KG1 (cell line): ENCODE measurements at regions not wholly inside any gene's neighbourhood (a gene's known extent, or its start where the extent isn't known, plus 50 kb on each side); places are given as distances from the start of the nearest gene placed in this dataset.
"Not testable (repeated sequence)": the region's sequence is repeated elsewhere in the genome, so short reads cannot be mapped to it uniquely, and the experiment has no call there.

Experiments used
- DNase-seq: peaks from one replicate; lab custom pipeline; 2025; lab: John Stamatoyannopoulos, UW

GRCh38 chr11:71721840-71722239, 111.2 kb upstream of the DEFB108B start:
- not testable (repeated sequence) for DNase-seq

- not testable (repeated sequence) for DNase-seq
These were observed 109.0 kb upstream of the DEFB108B start for GRCh38 chr11:71723991-71724390.

DNA sequence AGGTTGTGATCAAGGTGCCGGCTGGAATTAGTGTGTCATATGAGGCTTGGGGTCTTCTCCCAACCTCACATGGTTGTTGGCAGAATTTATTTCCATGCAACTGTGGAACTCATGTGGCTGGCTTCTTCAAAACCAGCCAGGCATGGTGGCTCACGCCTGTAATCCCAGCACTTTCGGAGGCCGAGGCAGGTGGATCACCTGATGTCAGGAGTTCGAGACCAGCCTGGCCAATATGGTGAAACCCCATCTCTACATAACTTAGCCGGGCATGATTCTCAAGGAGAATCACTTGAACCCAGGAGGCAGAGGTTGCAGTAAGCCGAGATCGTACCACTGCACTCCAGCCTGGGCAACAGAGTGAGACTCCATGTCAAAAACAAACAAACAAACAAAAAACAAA, 102.3 kb upstream of the DEFB108B start:
- not testable (repeated sequence) for DNase-seq

DNA sequence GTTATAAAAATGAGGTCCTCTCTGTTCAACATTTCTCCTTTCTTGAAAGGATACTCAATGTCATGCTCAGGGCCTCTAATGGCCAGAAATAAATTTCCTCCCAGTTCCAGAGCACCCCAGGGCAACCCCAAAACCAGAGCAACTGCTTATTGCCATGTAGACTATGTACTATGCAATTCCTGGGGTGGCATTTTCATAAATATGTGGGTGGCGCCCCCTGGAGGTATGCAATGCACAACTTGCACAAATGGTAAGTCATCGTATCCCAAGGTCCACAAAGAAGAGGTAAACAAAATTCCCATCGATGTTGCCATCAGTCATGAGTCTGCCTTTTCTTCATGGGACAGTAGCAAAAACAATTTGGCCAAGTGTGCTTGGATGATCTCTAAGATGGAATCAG, 98.6 kb upstream of the DEFB108B start:
- DNase-seq, result not testable (repeated sequence)

GRCh38 chr11:71738317-71738716, 94.7 kb upstream of the DEFB108B start:
- DNase-seq, result not testable (repeated sequence)

DNA sequence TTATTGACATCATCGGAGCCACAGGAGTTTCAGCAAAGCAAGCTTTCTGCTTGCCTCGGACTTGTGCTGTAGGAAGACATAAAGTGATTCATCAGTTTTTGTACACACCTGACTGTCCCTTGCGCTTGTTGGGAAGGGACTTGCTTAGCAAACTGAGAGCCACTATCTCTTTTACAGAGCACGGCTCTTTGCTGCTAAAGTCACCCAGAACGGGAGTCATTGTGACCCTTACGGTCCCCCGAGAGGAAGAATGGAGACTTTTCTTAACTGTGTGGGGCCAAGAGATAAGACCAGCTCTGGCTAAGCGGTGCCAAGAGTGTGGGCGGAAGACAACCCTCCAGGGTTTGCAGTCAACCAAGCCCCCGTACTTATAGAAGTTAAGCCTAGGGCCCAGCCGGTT, 89.6 kb upstream of the DEFB108B start:
- DNase-seq, result not testable (repeated sequence)

GRCh38 chr11:71745656-71746055, 87.3 kb upstream of the DEFB108B start:
- not testable (repeated sequence) for DNase-seq

DNA sequence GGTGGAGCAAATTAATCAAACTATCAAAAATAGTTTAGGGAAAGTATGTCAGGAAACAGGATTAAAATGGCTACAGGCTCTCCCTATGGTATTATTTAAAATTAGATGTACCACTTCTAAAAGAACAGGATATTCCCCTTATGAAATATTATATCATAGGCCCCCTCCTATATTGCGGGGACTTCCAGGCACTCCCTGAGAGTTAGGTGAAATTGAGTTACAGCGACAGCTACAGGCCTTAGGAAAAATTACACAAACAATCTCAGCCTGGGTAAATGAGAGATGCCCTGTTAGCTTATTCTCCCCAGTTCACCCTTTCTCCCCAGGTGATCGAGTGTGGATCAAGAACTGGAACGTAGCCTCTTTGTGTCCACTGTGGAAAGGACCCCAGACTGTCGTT, 86.7 kb upstream of the DEFB108B start:
- not testable (repeated sequence) for DNase-seq

DNA sequence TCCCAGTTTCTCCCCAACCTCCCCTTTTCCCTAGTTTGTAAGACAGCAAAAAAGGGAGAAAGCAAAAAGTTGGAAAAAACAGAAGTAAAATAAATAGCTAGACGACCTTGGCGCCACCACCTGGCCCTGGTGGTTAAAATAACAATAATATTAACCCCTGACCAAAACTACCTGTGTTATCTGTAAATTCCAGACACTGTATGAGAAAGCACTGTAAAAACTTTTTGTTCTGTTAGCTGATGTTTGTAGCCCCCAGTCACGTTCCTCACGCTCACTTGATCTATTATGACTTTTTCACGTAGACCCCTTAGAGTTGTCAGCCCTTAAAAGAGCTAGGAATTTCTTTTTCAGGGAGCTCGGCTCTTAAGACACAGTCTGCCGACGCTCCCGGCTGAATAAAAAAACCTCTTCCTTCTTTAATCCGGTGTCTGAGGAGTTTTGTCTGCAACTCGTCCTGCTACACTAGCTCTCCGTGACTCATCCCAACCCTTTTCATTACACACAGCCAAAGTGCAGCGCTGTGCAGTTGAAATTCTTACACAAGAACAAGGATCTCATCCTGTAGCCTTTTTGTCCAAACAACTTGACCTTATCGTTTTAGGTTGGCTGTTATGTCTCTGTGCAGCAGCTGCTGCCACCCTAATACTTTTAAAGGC, 83.9 kb upstream of the DEFB108B start:
- DNase-seq, result not testable (repeated sequence)

- DNase-seq, result not testable (repeated sequence)
These were observed 82.1 kb upstream of the DEFB108B start for GRCh38 chr11:71750908-71751307.

GRCh38 chr11:71764695-71765491, 68.1 kb upstream of the DEFB108B start:
- DNase-seq, result not testable (repeated sequence)

GRCh38 chr11:71767016-71767415, 66.0 kb upstream of the DEFB108B start:
- DNase-seq, result not testable (repeated sequence)

DNA sequence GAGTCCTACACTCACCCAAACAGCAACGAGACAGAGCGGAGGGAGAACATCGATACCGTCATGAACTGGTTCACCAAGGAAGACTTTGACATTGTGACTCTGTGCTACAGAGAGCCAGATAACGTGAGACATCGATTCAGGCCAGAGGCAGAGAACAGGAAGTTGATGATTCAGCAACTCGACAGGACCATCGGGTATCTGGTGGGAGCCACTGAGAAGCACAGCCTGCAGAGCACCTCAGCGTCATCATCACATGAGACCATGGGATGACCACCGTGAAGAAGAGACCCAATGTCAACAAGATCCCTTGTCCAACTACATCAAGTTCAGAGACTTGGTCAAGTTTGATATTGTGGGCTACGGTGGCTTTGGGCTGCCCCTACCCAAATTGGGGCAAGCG, 60.8 kb upstream of the DEFB108B start:
- DNase-seq, result not testable (repeated sequence)

- no peak for DNase-seq
These were observed 58.3 kb upstream of the DEFB108B start for GRCh38 chr11:71774603-71775222.

DNA sequence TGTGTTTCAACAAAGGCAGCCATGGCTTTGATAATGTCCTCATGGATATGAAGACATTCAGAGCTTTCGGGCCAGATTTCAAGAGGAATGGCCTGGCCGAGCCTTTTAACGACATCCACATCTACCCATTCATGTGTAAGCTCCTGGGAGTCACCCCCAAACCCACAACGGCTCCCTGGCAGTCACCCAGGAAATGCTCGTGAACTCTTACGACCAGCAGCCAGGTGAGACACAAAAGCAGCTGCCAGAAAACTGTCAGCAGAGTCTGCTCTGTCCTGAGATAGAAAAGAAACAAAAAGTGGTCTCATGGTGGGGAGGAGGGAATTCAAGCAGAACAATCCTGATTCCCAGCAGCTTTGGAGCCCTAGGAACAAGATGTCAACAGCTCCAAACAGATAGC, 52.9 kb upstream of the DEFB108B start:
- DNase-seq, result not testable (repeated sequence)

DNA sequence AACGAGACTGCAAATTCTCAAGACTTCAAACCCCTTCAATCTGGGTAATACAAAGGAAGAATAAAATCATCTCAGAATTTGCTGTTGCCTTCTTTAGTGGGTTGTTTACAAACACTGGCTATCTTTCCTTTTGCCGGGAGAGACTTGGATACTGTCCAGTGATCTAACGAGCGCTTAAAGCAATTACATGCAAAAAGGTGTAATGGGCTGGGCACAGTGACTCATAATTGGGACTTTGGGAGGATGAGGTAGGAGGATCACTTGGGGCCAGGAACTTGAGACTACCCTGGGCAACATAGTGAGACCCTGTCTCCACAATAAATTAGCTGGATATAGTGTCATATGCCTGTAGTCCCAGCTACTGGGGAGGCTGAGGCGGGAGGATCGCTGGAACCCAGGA, 52.2 kb upstream of the DEFB108B start:
- not testable (repeated sequence) for DNase-seq

DNA sequence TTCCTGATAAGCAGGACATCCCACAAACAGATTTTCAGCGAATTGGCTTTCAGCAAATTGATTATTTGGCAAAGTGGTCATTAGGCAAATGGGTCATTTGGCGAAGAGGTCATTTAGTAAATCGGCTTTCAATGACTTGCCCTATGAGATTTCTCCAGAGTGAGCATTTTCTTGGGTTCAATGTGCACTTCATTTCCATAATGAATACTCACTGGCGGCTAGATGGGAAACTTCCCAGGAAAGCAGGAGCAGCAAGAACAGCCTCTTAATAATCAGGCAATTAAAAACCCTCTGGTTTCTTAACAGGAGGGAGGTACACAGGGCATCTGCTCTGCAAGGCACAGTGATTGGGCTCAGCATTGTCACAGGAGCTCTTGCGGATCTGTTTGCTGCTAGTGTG, 51.5 kb upstream of the DEFB108B start:
- not testable (repeated sequence) for DNase-seq

DNA sequence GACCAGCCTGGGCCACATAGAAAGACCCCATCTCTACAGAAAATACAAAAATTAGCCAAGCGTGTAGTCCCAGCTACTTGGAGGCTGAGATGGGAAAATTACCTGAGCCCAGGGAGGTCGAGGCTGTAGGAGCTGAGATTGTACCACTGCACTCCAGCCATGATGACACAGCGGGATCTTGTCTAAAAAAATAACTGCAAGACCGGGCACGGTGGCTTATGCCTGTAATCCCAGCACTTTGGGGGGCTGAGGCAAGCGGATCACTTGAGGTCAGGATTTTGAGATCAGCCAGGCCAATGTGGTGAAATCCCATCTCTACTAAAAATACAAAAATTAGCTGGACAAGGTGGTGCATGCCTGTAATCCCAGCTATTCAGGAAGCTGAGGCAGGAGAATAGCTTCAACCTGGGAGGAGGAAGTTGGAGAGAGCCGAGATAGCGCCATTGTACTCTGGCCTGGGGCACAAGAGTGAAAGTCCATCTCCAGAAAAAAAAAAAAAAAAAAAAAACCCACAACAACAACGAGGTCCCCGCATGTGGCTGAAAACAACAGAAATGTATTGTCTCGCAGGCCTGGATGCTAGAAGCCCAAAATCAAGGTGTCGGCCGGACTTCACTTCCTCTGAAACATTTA, 50.7 kb upstream of the DEFB108B start:
- DNase-seq, result not testable (repeated sequence)

- DNase-seq, result not testable (repeated sequence)
These were observed 49.8 kb upstream of the DEFB108B start for GRCh38 chr11:71783191-71783590.
